ENCODE measurements at regions not wholly inside any gene's neighbourhood (a gene's known extent, or its start where the extent isn't known, plus 50 kb on each side); places are given as distances from the start of the nearest gene placed in this dataset.
"Not testable (repeated sequence)": the region's sequence is repeated elsewhere in the genome, so short reads cannot be mapped to it uniquely, and the experiment has no call there.

DNA sequence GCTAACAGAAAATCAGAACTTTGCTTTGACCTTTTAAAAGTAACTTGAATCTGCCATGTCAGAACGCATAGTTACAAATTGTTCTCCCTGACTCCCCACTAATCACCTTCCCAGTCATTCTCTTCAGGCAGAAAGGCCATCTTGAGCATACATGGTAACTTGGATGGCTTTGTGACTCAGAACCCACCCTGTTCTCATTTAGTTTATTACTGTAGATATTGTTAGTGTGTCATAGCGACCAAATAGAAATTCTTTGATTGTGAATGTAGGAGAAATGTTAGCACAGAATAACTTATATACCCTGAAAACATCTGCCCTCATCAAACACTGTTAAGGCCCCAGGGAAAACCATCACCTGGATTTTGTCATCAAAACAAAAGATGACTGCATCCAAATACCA lies 382.0 kb downstream of the MAGEB5 start:
- no peak for DNase-seq

GRCh38 chrX:26590849-26591248 lies 374.9 kb downstream of the MAGEB5 start:
- DNase-seq, result no peak

GRCh38 chrX:26586570-26586969 lies 370.6 kb downstream of the MAGEB5 start:
- DNase-seq, result no peak

DNA sequence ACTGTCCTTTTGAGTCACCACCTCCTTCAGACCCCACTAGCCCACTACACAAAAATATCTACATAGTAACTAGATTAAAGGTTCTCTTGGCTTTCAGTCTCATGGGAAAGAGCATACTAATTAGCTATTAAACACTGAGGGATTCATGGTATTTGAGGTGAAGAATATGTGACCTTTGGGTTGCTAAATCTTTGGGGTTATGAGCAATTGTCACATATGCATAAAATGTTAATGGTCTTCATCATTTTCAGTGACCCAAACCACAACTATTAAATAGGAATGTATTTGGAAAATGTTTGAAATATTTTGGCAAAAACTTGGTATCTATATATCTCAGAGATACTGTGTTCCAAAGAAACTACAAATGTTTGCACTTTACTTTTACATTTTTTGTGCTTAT lies 365.1 kb downstream of the MAGEB5 start:
- DNase-seq, result peak in 1 of 3 donors; percentile 51

- DNase-seq, result peak in 1 of 3 donors; percentile 32
These were observed 364.1 kb downstream of the MAGEB5 start for GRCh38 chrX:26580021-26580420.

DNA sequence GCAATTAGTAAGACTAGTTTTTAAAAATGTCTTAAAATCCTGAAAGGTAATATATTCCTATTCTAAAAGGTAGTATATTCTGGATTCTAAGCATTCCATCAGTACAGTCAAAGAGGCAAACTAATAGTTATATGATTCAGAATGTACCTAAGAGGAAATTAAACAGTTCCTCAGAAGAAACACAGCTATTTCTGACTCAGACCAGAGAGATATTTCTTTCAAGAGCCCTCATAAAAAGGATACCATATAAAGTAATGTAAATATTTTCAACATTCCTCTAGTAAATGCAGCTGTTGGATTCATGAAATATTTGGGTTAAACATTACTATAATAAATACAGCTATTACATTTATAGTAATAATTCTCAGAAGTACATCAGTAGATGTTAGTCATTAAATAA lies 358.3 kb downstream of the MAGEB5 start:
- DNase-seq, result no peak

DNA sequence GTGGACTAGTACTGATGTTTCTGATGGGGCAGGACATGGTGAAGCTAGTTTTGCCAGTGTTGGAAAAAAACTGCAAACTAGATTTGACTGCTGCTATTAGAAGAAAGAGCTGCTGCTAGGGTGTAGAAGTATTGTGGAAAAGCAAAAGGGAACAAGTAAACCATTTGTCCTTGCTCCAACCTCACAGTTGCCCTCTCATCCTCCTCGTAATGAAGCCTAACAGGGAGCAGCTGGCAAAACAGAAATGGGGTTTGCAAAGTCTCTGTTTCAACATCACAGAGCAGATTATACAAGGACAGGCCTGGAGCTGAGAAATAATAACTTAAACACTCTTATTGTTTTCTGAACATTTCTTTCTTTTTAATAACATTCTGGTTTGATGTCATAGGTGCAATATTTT lies 346.2 kb downstream of the MAGEB5 start:
- no peak for DNase-seq

DNA sequence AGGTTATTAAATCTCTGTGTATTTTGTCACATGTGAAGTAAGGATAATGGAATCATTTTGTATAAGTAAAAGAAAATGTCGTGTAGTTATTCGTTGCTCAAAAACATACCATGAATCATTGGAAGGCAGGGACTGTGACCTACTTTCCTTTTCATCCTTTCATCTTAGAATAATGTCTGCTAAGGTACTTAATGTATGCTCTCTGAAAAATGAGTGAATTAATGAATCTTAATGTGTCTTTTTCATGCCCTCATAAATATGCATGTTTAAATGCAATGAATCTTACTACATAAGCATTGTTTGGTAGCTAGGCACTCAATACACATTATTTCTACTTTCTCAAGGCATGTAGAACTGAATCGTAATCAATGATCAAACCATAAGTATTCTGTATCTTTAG lies 343.9 kb downstream of the MAGEB5 start:
- DNase-seq, result no peak

DNA sequence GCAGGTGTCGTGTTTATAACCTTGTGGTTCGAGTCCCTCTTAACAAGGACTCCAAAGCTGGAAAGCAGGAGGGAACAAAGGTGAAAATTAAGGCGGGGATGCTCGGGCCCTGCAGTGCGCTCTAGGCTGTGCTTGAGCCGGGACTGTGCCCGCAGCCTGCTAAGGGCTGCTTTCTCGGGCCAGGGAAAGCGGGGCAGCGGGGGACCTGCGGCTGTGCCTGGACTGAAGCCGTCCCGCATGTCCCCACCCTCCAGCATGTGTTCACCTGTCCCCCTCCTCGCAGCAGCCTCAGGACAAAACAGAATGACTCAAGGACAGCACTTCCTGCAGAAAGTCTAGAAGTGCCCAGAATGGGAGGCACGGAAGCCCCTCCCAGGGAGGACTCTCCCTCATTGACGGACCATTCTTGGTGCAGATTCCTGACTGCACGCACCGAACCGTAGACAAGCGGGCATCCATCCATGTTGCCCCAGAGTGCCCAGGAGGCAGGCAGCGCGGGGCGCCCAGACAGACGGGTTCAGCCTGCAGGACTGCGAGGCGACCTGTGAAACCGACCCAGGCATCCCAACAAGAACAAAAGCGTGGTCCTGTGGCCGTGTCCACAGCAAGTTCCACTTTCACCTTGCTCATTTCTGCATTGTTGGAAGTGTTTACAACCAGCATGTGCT lies 342.9 kb downstream of the MAGEB5 start:
- no peak for DNase-seq

- no peak for DNase-seq
These were observed 341.8 kb downstream of the MAGEB5 start for GRCh38 chrX:26557691-26558321.

DNA sequence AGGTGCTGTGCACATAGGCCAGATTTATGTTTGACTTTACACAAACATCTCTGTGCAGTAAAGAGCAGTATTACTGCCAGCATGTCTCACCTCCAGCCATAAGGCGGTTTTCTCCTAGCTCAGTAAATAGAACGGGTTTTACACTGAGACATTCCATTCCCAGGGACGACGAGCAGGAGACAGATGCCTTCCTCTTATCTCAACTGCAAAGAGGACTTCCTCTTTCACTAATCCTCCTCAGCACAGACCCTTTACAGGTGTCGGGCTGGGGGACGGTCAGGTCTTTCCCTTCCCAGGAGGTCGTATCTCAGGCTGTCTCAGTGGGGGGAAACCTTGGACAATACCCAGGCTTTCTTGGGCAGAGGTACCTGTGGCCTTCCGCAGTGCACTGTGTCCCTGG lies 309.8 kb downstream of the MAGEB5 start:
- not testable (repeated sequence) for DNase-seq

GRCh38 chrX:26522501-26522900 lies 306.5 kb downstream of the MAGEB5 start:
- DNase-seq, result no peak

- DNase-seq, result no peak
These were observed 295.8 kb downstream of the MAGEB5 start for GRCh38 chrX:26511589-26512363.

GRCh38 chrX:26470941-26471340 lies 255.0 kb downstream of the MAGEB5 start:
- DNase-seq, result no peak

DNA sequence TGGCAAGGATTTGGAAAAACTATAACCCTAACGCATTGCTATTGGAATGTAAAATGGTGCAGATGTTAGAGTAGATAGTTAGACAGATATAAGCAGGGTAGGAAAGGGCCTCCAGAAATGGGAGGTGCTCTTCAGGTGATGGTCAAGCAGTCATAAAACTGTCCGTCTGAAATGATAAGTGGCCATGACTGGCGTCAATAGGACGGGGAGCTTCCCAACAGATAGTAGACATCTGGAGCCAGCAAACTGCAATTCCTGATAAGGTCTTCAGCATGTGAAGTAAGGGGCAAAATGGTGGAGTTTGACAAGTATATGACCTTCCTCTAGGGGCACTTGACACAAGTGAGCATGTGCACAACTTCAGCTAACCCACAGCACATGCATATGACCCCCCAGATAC lies 250.4 kb downstream of the MAGEB5 start:
- no peak for DNase-seq

- no peak for DNase-seq
These were observed 229.3 kb downstream of the MAGEB5 start for GRCh38 chrX:26445288-26445687.

- not testable (repeated sequence) for DNase-seq
These were observed 228.4 kb downstream of the MAGEB5 start for GRCh38 chrX:26444417-26444816.

DNA sequence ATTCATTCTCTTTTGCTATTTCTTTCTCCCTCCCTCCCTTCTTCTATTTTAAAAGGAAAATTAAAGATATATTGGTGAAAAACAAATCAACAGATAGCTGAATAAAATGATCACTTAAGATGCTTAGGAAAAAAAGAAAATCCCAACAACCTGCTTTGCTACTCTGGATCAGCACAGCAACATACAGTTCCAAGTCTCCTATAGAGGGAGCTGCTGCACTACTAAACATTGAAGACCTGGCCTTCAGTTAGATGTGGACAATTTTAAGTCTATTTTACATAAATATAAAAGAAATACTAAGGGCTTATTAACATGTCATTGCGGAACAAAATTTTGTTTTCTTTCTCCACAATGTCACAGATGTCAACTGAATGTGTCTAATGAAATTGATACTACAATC lies 226.4 kb downstream of the MAGEB5 start:
- DNase-seq, result peak; percentile 1 to 29 (median 13)

DNA sequence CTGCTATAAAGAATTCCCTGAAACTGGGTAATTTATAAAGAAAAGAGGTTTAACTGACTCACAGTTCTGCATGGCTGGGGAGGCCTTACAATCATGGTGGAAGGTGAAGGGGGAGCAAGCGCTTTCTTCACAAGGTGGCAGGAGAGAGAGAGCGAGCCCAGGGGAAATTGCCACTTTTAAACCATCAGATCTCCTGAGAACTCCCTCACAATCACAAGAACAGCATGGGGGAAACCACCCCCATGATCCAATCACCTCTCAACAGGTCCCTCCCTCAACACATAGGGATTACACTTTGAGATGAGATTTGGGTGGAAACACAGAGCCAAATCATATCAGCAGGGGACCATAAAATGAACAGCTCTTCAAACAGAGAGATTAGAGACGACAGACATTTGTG lies 198.6 kb downstream of the MAGEB5 start:
- DNase-seq, result no peak

GRCh38 chrX:26411045-26411444 lies 195.1 kb downstream of the MAGEB5 start:
- DNase-seq, result no peak

DNA sequence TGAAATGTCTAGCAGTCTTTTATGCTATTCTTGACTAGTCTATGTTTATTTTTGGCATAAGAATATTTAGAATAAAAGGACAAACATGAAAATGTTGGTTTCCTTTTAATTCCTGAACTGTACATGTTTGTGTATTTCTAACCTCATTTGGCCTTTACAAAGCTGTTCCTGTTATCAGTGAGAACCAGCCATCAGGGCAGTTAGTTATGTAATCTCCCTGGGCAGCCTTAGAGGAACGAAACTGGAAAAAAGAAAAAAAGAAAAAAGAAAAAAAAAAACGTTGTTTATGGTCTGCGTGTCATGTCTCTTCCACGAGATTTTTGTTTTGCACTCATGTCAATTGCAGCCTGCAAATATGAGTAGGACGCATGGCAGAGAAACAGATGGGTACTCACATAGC lies 193.7 kb downstream of the MAGEB5 start:
- no peak for DNase-seq

GRCh38 chrX:26387906-26388305 lies 171.9 kb downstream of the MAGEB5 start:
- DNase-seq, result no peak

DNA sequence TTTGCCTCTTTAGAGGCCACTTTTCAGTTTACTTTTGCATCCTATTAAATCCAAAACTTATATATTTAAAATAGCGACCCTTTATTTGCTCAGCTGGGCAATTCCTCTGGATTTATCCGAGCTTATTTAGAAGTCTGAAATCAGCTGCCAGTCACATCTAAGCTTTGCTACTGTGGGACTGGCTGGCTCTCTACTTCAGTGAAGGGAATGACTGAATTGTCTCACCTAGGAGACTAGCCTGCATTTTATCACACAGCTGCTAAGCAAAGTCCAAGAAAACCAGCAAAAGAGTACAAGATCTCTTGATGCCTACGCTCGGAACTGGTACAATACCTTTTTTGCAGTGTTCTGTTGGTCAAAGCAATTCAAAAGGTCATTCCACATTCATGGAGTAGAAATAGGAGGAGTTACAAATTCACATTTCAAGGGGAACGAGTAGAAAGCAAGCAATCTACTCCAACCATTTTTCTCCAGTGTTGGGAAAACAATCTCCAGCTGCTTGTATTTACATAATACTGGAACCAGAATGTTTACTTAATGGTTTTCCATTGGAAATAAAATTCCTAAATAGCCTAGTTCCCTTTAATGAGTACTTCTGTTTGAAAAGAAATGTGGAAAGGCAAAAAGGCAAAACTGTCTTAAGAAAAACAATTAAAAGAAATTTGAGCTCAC lies 160.2 kb downstream of the MAGEB5 start:
- no peak for DNase-seq

Data from muscle of back (tissue), 3 donors.